OCI-LY7 (cell line): ENCODE measurements at regions not wholly inside any gene's neighbourhood (a gene's known extent, or its start where the extent isn't known, plus 50 kb on each side); places are given as distances from the start of the nearest gene placed in this dataset.

Source experiments
- CTCF ChIP-seq: fragments of 200-600 bp; sonication (generic); conservative IDR thresholded peaks from 2 replicates; pipeline ENCODE4 v1.5.1; 2014; ENCODE audit warnings: mild to moderate bottlenecking, antibody characterized with exemption, low read length, moderate library complexity, mixed read lengths
- EZH2phosphoT487 ChIP-seq: fragments of 200-600 bp; sonication (generic); IDR thresholded peaks from 2 replicates; pipeline ENCODE4 v1.6.1; 2018; ENCODE audit warnings: low read depth, borderline replicate concordance, mild to moderate bottlenecking, mixed run types, antibody characterized with exemption, low read length, moderate library complexity, mixed read lengths

- no peak for TF ChIP-seq CTCF
- TF ChIP-seq EZH2phosphoT487, result no peak
Measured at GRCh38 chr5:160506006-160507004, 84.7 kb downstream of the PTTG1 start.
